GM23338 (cell line): ENCODE measurements at regions not wholly inside any gene's neighbourhood (a gene's known extent, or its start where the extent isn't known, plus 50 kb on each side); places are given as distances from the start of the nearest gene placed in this dataset.

Experiments used
- ATAC-seq: fragments of 200-7000 bp; cut with Tn5 transposase; 3 replicates; pipeline ENCODE4 v1.9.1; 2020
- DNase-seq: peaks from one replicate; pipeline ENCODE4 v3.0.0-alpha.2; 2015; ENCODE audit warnings: low spot score
- H2AFZ ChIP-seq: fragments of 200-600 bp; sonication (generic); 2 replicates; pipeline ENCODE4 v1.8.0; 2016; ENCODE audit warnings: antibody characterized with exemption, mild to moderate bottlenecking, moderate library complexity
- H3F3A ChIP-seq: fragments of 200-600 bp; sonication (generic); replicated peaks from 2 replicates; pipeline ENCODE4 v1.8.0; 2017; ENCODE audit warnings: antibody characterized with exemption, mixed run types, low read depth
- H3K27ac ChIP-seq: fragments of 200-600 bp; sonication (generic); 2 replicates; pipeline ENCODE4 v1.6.1; 2016; ENCODE audit warnings: low read depth
- H3K27me3 ChIP-seq: fragments of 200-600 bp; sonication (generic); 2 replicates; pipeline ENCODE4 v1.8.0; 2016; ENCODE audit warnings: mild to moderate bottlenecking, mixed run types, moderate library complexity; ENCODE audit not compliant: insufficient read depth
- H3K36me3 ChIP-seq: fragments of 200-600 bp; sonication (generic); 2 replicates; pipeline ENCODE4 v1.8.0; 2016; ENCODE audit warnings: mild to moderate bottlenecking; ENCODE audit not compliant: insufficient read depth
- H3K4me1 ChIP-seq: fragments of 200-600 bp; sonication (generic); 2 replicates; pipeline ENCODE4 v1.8.0; 2016; ENCODE audit warnings: mild to moderate bottlenecking, moderate library complexity; ENCODE audit not compliant: insufficient read depth
- H3K4me2 ChIP-seq: fragments of 200-600 bp; sonication (generic); 2 replicates; pipeline ENCODE4 v1.7.1; 2017; ENCODE audit warnings: mixed run types
- H3K4me3 ChIP-seq: fragments of 200-600 bp; sonication (generic); 2 replicates; pipeline ENCODE4 v1.6.1; 2016; ENCODE audit warnings: mixed run types
- H3K79me2 ChIP-seq: fragments of 200-600 bp; sonication (generic); replicated peaks from 2 replicates; pipeline ENCODE4 v1.8.0; 2017; ENCODE audit warnings: mild to moderate bottlenecking; ENCODE audit not compliant: insufficient read depth
- H3K9me2 ChIP-seq: fragments of 200-600 bp; sonication (generic); 2 replicates; pipeline ENCODE4 v1.8.0; 2017; ENCODE audit not compliant: insufficient read depth
- H4K20me1 ChIP-seq: fragments of 200-600 bp; sonication (generic); replicated peaks from 2 replicates; pipeline ENCODE4 v1.8.0; 2017; ENCODE audit warnings: mild to moderate bottlenecking; ENCODE audit not compliant: insufficient read depth
- H3K27ac Mint-ChIP-seq: 2 replicates; pipeline ENCODE4 v1.8.0; 2020; ENCODE audit warnings: inconsistent platforms, mild to moderate bottlenecking, moderate library complexity, mixed read lengths
- H3K27me3 Mint-ChIP-seq: 3 replicates; pipeline ENCODE4 v1.8.0; 2022; ENCODE audit warnings: low read depth, mild to moderate bottlenecking, moderate library complexity, mixed read lengths, inconsistent platforms; ENCODE audit not compliant: insufficient read depth, poor library complexity
- H3K36me3 Mint-ChIP-seq: 3 replicates; pipeline ENCODE4 v1.8.0; 2021; ENCODE audit warnings: low read depth, mild to moderate bottlenecking, inconsistent platforms, moderate library complexity, mixed read lengths
- H3K4me1 Mint-ChIP-seq: 3 replicates; pipeline ENCODE4 v1.8.0; 2020; ENCODE audit warnings: mild to moderate bottlenecking, inconsistent platforms, mixed read lengths
- H3K4me3 Mint-ChIP-seq: 3 replicates; pipeline ENCODE4 v1.8.0; 2021; ENCODE audit warnings: moderate library complexity, mild to moderate bottlenecking, inconsistent platforms, mixed read lengths
- H3K9me3 Mint-ChIP-seq: 3 replicates; pipeline ENCODE4 v1.8.0; 2020; ENCODE audit warnings: moderate library complexity, mild to moderate bottlenecking, inconsistent platforms, mixed read lengths
- ETS1 ChIP-seq: IDR thresholded peaks from 2 replicates; pipeline ENCODE4 v1.6.1; 2016; ENCODE audit warnings: antibody characterized with exemption
- EZH2 ChIP-seq: fragments of 200-600 bp; sonication (generic); IDR thresholded peaks from one replicate; pipeline ENCODE4 v1.8.0; 2017; ENCODE audit warnings: antibody characterized with exemption, mild to moderate bottlenecking, low read depth; ENCODE audit not compliant: unreplicated experiment
- EZH2phosphoT487 ChIP-seq: fragments of 200-600 bp; sonication (generic); IDR thresholded peaks from one replicate; pipeline ENCODE4 v1.8.1; 2018; ENCODE audit warnings: antibody characterized with exemption; ENCODE audit not compliant: unreplicated experiment
- NANOG ChIP-seq: IDR thresholded peaks from 2 replicates; pipeline ENCODE4 v1.6.1; 2016; ENCODE audit warnings: antibody characterized with exemption, borderline replicate concordance
- REST ChIP-seq: IDR thresholded peaks from one replicate; pipeline ENCODE4 v1.6.1; 2018; ENCODE audit warnings: antibody characterized with exemption; ENCODE audit not compliant: unreplicated experiment
- ZNF114 ChIP-seq: fragments of 250-450 bp; sonication (Bioruptor Pico); IDR thresholded peaks from 2 replicates; pipeline ENCODE4 v1.5.0; 2020; ENCODE audit warnings: mild to moderate bottlenecking, moderate library complexity
- ZNF331 ChIP-seq: fragments of 250-450 bp; sonication (Bioruptor Pico); IDR thresholded peaks from 2 replicates; pipeline ENCODE4 v1.5.0; 2020; ENCODE audit warnings: low read depth, mild to moderate bottlenecking, moderate library complexity
- TF ChIP-seq, protein P1 (sequence below): fragments of 250-450 bp; sonication (Bioruptor Pico); IDR thresholded peaks from 2 replicates; pipeline ENCODE4 v1.5.0; 2020; ENCODE audit warnings: mild to moderate bottlenecking, moderate library complexity
- TF ChIP-seq, protein P2 (sequence below), 2 experiments: fragments of 200-600 bp in 1 of 2; sonication (generic) in 1 of 2; conservative IDR thresholded peaks; 2 replicates each; pipeline versions ENCODE4 v1.5.1 to v1.6.1; 2016 to 2017; ENCODE audit warnings: antibody characterized with exemption in 2 of 2, low read depth in 2 of 2, mild to moderate bottlenecking in 2 of 2, moderate library complexity in 1 of 2

DNA sequence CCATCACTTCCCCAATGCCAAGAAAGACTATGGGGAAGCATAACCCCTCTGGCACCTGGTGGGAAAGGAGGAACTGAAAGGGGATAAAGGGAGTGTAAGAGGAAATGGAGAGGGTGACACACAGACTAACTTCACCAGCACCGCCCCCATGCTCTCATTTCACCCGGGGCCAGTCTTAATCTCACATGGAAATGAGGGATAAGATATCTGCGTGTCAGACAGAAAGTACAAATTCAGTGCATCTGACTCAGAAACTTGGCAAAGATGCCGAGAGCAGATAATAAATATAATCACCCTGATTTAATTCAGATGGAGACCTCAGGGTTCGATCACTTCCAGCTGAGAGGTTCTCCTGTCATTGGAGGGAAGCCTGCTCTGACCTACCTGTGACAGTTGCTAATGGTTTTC lies 191.6 kb downstream of the DUSP6 start:
- no peak overlapping the region for H3K27ac ChIP-seq
- Mint-ChIP-seq H3K27me3 (no peaks in the 10 kb centered on the region), H3K36me3 (no peaks in the 10 kb centered on the region), H3K9me3 (no peaks in the 10 kb centered on the region), H3K4me1 (peaks cover 12% of the 10 kb centered on the region), H3K27ac (no peak overlapping the region), H3K4me3 (no peak overlapping the region)
- ATAC-seq (no peak), DNase-seq (no peak)
- no peak for TF ChIP-seq EZH2phosphoT487
- TF ChIP-seq, protein P1, sequence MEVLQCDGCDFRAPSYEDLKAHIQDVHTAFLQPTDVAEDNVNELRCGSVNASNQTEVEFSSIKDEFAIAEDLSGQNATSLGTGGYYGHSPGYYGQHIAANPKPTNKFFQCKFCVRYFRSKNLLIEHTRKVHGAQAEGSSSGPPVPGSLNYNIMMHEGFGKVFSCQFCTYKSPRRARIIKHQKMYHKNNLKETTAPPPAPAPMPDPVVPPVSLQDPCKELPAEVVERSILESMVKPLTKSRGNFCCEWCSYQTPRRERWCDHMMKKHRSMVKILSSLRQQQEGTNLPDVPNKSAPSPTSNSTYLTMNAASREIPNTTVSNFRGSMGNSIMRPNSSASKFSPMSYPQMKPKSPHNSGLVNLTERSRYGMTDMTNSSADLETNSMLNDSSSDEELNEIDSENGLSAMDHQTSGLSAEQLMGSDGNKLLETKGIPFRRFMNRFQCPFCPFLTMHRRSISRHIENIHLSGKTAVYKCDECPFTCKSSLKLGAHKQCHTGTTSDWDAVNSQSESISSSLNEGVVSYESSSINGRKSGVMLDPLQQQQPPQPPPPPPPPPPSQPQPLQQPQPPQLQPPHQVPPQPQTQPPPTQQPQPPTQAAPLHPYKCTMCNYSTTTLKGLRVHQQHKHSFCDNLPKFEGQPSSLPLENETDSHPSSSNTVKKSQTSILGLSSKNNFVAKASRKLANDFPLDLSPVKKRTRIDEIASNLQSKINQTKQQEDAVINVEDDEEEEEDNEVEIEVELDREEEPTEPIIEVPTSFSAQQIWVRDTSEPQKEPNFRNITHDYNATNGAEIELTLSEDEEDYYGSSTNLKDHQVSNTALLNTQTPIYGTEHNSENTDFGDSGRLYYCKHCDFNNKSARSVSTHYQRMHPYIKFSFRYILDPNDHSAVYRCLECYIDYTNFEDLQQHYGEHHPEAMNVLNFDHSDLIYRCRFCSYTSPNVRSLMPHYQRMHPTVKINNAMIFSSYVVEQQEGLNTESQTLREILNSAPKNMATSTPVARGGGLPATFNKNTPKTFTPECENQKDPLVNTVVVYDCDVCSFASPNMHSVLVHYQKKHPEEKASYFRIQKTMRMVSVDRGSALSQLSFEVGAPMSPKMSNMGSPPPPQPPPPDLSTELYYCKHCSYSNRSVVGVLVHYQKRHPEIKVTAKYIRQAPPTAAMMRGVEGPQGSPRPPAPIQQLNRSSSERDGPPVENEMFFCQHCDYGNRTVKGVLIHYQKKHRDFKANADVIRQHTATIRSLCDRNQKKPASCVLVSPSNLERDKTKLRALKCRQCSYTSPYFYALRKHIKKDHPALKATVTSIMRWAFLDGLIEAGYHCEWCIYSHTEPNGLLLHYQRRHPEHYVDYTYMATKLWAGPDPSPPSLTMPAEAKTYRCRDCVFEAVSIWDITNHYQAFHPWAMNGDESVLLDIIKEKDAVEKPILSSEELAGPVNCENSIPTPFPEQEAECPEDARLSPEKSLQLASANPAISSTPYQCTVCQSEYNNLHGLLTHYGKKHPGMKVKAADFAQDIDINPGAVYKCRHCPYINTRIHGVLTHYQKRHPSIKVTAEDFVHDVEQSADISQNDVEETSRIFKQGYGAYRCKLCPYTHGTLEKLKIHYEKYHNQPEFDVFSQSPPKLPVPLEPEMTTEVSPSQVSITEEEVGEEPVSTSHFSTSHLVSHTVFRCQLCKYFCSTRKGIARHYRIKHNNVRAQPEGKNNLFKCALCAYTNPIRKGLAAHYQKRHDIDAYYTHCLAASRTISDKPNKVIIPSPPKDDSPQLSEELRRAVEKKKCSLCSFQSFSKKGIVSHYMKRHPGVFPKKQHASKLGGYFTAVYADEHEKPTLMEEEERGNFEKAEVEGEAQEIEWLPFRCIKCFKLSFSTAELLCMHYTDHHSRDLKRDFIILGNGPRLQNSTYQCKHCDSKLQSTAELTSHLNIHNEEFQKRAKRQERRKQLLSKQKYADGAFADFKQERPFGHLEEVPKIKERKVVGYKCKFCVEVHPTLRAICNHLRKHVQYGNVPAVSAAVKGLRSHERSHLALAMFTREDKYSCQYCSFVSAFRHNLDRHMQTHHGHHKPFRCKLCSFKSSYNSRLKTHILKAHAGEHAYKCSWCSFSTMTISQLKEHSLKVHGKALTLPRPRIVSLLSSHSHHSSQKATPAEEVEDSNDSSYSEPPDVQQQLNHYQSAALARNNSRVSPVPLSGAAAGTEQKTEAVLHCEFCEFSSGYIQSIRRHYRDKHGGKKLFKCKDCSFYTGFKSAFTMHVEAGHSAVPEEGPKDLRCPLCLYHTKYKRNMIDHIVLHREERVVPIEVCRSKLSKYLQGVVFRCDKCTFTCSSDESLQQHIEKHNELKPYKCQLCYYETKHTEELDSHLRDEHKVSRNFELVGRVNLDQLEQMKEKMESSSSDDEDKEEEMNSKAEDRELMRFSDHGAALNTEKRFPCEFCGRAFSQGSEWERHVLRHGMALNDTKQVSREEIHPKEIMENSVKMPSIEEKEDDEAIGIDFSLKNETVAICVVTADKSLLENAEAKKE (CRISPR knock-in tag): no peak
- H3K4me1 ChIP-seq: no peaks in the 10 kb centered on the region; the same call in 1 of the 2 replicates
- peaks cover 32% of the 10 kb centered on the region; the same call in 1 of the 2 replicates for H3K27me3 ChIP-seq
- H2AFZ ChIP-seq: no peak overlapping the region
- no peak overlapping the region for H3K4me2 ChIP-seq
- H3K4me3 ChIP-seq: no peak overlapping the region
- H3F3A ChIP-seq: no peaks in the 10 kb centered on the region
- no peaks in the 10 kb centered on the region for H3K9me2 ChIP-seq
- no peaks in the 10 kb centered on the region for H4K20me1 ChIP-seq
- H3K79me2 ChIP-seq: no peaks in the 10 kb centered on the region
- no peaks in the 10 kb centered on the region for H3K36me3 ChIP-seq

DNA sequence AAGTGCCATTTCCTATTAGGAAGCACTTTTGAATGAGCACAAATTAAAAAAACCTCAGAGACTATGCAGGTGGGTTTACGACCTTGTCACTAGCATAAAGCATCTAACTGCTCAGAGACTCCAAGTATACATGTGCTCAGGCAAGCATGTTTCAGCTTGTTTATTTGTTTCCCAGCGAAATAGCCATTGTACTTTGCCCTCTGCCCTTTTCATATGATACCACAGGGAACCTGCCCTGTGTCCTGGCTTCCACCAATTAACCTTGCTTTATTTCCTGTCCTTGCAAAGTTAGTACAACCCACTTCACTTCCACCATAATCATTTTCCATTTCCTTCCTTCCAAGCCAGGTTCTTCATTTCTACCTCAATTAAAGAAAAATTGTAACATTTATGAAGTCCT lies 194.9 kb downstream of the DUSP6 start:
- H3K27me3 ChIP-seq: 0 out of 2 replicates have a peak, but pooled peaks cover under 1% of the 10 kb centered on the region
- Mint-ChIP-seq H3K36me3 (peaks cover 5% of the 10 kb centered on the region; the same call in 1 of the 3 replicates), H3K9me3 (peaks cover 7% of the 10 kb centered on the region; the same call in 2 of the 3 replicates), H3K27ac (no peak overlapping the region), H3K27me3 (peaks cover 5% of the 10 kb centered on the region), H3K4me1 (peaks cover 4% of the 10 kb centered on the region), H3K4me3 (no peak overlapping the region; the same call in 2 of the 3 replicates)
- no peak overlapping the region for H3K4me3 ChIP-seq
- H3K4me2 ChIP-seq: no peak overlapping the region
- H3K36me3 ChIP-seq: no peaks in the 10 kb centered on the region
- DNase-seq (no peak), ATAC-seq (no peak)
- peak overlapping the region; percentile 53; the same call in 1 of the 2 replicates for H2AFZ ChIP-seq
- no peaks in the 10 kb centered on the region for H3K4me1 ChIP-seq
- no peaks in the 10 kb centered on the region for H3F3A ChIP-seq
- no peaks in the 10 kb centered on the region for H3K9me2 ChIP-seq
- H3K79me2 ChIP-seq: no peaks in the 10 kb centered on the region
- H4K20me1 ChIP-seq: no peaks in the 10 kb centered on the region
- H3K27ac ChIP-seq: no peak overlapping the region
- TF ChIP-seq, protein P2, sequence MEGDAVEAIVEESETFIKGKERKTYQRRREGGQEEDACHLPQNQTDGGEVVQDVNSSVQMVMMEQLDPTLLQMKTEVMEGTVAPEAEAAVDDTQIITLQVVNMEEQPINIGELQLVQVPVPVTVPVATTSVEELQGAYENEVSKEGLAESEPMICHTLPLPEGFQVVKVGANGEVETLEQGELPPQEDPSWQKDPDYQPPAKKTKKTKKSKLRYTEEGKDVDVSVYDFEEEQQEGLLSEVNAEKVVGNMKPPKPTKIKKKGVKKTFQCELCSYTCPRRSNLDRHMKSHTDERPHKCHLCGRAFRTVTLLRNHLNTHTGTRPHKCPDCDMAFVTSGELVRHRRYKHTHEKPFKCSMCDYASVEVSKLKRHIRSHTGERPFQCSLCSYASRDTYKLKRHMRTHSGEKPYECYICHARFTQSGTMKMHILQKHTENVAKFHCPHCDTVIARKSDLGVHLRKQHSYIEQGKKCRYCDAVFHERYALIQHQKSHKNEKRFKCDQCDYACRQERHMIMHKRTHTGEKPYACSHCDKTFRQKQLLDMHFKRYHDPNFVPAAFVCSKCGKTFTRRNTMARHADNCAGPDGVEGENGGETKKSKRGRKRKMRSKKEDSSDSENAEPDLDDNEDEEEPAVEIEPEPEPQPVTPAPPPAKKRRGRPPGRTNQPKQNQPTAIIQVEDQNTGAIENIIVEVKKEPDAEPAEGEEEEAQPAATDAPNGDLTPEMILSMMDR (conservative IDR thresholded peaks at IDR 0.05; ENCODE audit: low read depth in 2 of 2): no peak
- TF ChIP-seq REST (no peak), NANOG (no peak), EZH2 (no peak), ZNF331 (CRISPR knock-in tag) (no peak), ETS1 (no peak), EZH2phosphoT487 (no peak), ZNF114 (CRISPR knock-in tag) (no peak)
